GM18519 (cell line): ENCODE measurements at regions not wholly inside any gene's neighbourhood (a gene's known extent, or its start where the extent isn't known, plus 50 kb on each side); places are given as distances from the start of the nearest gene placed in this dataset.

ENCODE experiments used
- ATAC-seq: cut with Tn5 transposase; IDR thresholded peaks from one replicate; pipeline ENCODE4 v1.9.1; 2021; ENCODE audit warnings: mild to moderate bottlenecking, moderate library complexity; ENCODE audit not compliant: unreplicated experiment, low FRiP score

GRCh38 chr22:48044487-48045060 is 1282.1 kb downstream of the TBC1D22A start:
- no peak for ATAC-seq

- no peak for ATAC-seq
These were observed 1281.1 kb downstream of the TBC1D22A start for GRCh38 chr22:48043581-48043980.

- ATAC-seq = no peak
These were observed 1280.4 kb downstream of the TBC1D22A start for GRCh38 chr22:48042621-48043395.

GRCh38 chr22:48039326-48039725 is 1276.9 kb downstream of the TBC1D22A start:
- ATAC-seq = no peak

- ATAC-seq = no peak
These were observed 1275.2 kb downstream of the TBC1D22A start for GRCh38 chr22:48037618-48038017.

GRCh38 chr22:48035897-48036296 is 1273.4 kb downstream of the TBC1D22A start:
- no peak for ATAC-seq

- ATAC-seq = no peak
These were observed 1269.1 kb downstream of the TBC1D22A start for GRCh38 chr22:48031589-48031988.

- no peak for ATAC-seq
These were observed 1262.6 kb downstream of the TBC1D22A start for GRCh38 chr22:48025096-48025495.

- no peak for ATAC-seq
These were observed 1259.5 kb downstream of the TBC1D22A start for GRCh38 chr22:48021991-48022401.

GRCh38 chr22:48018346-48018745 is 1255.9 kb downstream of the TBC1D22A start:
- no peak for ATAC-seq

GRCh38 chr22:48015701-48016100 is 1253.3 kb downstream of the TBC1D22A start:
- ATAC-seq = no peak

- no peak for ATAC-seq
These were observed 1242.5 kb downstream of the TBC1D22A start for GRCh38 chr22:48004936-48005335.

- ATAC-seq = no peak
These were observed 1241.6 kb downstream of the TBC1D22A start for GRCh38 chr22:48004038-48004437.

- ATAC-seq = no peak
These were observed 1238.7 kb downstream of the TBC1D22A start for GRCh38 chr22:48001101-48001500.

GRCh38 chr22:47997612-47998011 is 1235.2 kb downstream of the TBC1D22A start:
- ATAC-seq = no peak

GRCh38 chr22:47997052-47997590 is 1234.7 kb downstream of the TBC1D22A start:
- no peak for ATAC-seq

- ATAC-seq = no peak
These were observed 1234.0 kb downstream of the TBC1D22A start for GRCh38 chr22:47996446-47996857.

- ATAC-seq = no peak
These were observed 1233.3 kb downstream of the TBC1D22A start for GRCh38 chr22:47995718-47996117.

- ATAC-seq = no peak
These were observed 1232.8 kb downstream of the TBC1D22A start for GRCh38 chr22:47995264-47995627.

GRCh38 chr22:47994601-47995263 is 1232.3 kb downstream of the TBC1D22A start:
- ATAC-seq = no peak

GRCh38 chr22:47994045-47994444 is 1231.6 kb downstream of the TBC1D22A start:
- ATAC-seq = no peak
